CD14-positive monocyte (primary cell): ENCODE measurements at regions not wholly inside any gene's neighbourhood (a gene's known extent, or its start where the extent isn't known, plus 50 kb on each side); places are given as distances from the start of the nearest gene placed in this dataset.

Source experiments
- DNase-seq, 3 donors: peaks; one replicate each; pipeline ENCODE4 v3.0.0-alpha.2; 2011 to 2022
- H2AFZ ChIP-seq: 2 replicates; pipeline ENCODE4 v1.6.0; 2012; ENCODE audit warnings: mild to moderate bottlenecking, low read depth, low read length, inconsistent platforms; ENCODE audit not compliant: insufficient read depth, poor library complexity, severe bottlenecking
- H3K27ac ChIP-seq, 2 donors: 1 replicate in 1 of 2; 2 replicates in 1 of 2; pipeline ENCODE4 v1.5.1; 2012 to 2013; ENCODE audit warnings: low read length in 2 of 2, control low read depth in 1 of 2, inconsistent platforms in 1 of 2, low read depth in 1 of 2, mild to moderate bottlenecking in 1 of 2
- H3K27me3 ChIP-seq, 2 donors: one replicate each; pipeline versions ENCODE4 v1.6.0 to v1.6.1; 2011 to 2013; ENCODE audit warnings: low read length in 2 of 2; ENCODE audit not compliant: control insufficient read depth in 2 of 2, insufficient read depth in 2 of 2
- H3K36me3 ChIP-seq, 2 donors: replicated peaks in 1 of 2; 1 replicate in 1 of 2; 2 replicates in 1 of 2; pipeline versions ENCODE4 v1.5.1 to v1.6.1; 2012 to 2013; ENCODE audit warnings: low read length in 2 of 2, control low read depth in 1 of 2, inconsistent platforms in 1 of 2, mild to moderate bottlenecking in 1 of 2; ENCODE audit not compliant: insufficient read depth in 2 of 2, control insufficient read depth in 1 of 2
- H3K4me1 ChIP-seq, 2 donors: 1 replicate in 1 of 2; 2 replicates in 1 of 2; pipeline versions ENCODE4 v1.5.1 to v1.6.1; 2012 to 2013; ENCODE audit warnings: low read length in 2 of 2, control low read depth in 1 of 2, inconsistent platforms in 1 of 2, mild to moderate bottlenecking in 1 of 2, moderate library complexity in 1 of 2; ENCODE audit not compliant: insufficient read depth in 2 of 2, control insufficient read depth in 1 of 2
- H3K4me2 ChIP-seq: replicated peaks from 2 replicates; pipeline ENCODE3; 2012; ENCODE audit warnings: low read length, moderate library complexity, mild to moderate bottlenecking; ENCODE audit not compliant: poor library complexity, severe bottlenecking; ENCODE audit errors: extremely low read depth
- H3K4me3 ChIP-seq, 3 experiments: fragments of 200-600 bp in 1 of 3; sonication (generic) in 1 of 3; replicated peaks in 1 of 3; 1 replicate in 2 of 3; 2 replicates in 1 of 3; pipeline ENCODE4 v1.5.1; 2011 to 2013; ENCODE audit warnings: low read length in 3 of 3, mild to moderate bottlenecking in 3 of 3, control low read depth in 2 of 3, low read depth in 2 of 3, inconsistent platforms in 1 of 3, moderate library complexity in 1 of 3
- H3K79me2 ChIP-seq: 2 replicates; pipeline ENCODE4 v1.6.0; 2012; ENCODE audit warnings: mild to moderate bottlenecking, control low read depth, inconsistent platforms, low read length, moderate library complexity; ENCODE audit not compliant: insufficient read depth
- H3K9ac ChIP-seq: 2 replicates; pipeline ENCODE4 v1.6.0; 2017; ENCODE audit warnings: low read length, mild to moderate bottlenecking; ENCODE audit not compliant: insufficient read depth, poor library complexity, severe bottlenecking
- H3K9me3 ChIP-seq, 2 donors: replicated peaks in 1 of 2; 1 replicate in 1 of 2; 2 replicates in 1 of 2; pipeline versions ENCODE4 v1.5.1 to v1.6.1; 2012 to 2013; ENCODE audit warnings: low read length in 2 of 2, control low read depth in 1 of 2; ENCODE audit not compliant: control insufficient read depth in 1 of 2, insufficient read depth in 1 of 2
- H4K20me1 ChIP-seq: 2 replicates; pipeline ENCODE4 v1.6.0; 2012; ENCODE audit warnings: mild to moderate bottlenecking, low read length, control low read depth, moderate library complexity; ENCODE audit not compliant: insufficient read depth
- H3K27ac Mint-ChIP-seq, 7 donors: one replicate each; pipeline ENCODE4 v1.8.0; 2020; ENCODE audit warnings: mild to moderate bottlenecking in 7 of 7, mixed read lengths in 7 of 7, moderate library complexity in 6 of 7, inconsistent platforms in 2 of 7
- H3K27me3 Mint-ChIP-seq, 3 donors: one replicate each; pipeline ENCODE4 v1.8.0; 2021 to 2022; ENCODE audit warnings: low read depth in 3 of 3, mild to moderate bottlenecking in 3 of 3, mixed read lengths in 3 of 3, moderate library complexity in 3 of 3, inconsistent platforms in 1 of 3
- H3K36me3 Mint-ChIP-seq, 2 donors: one replicate each; pipeline ENCODE4 v1.8.0; 2020; ENCODE audit warnings: mixed read lengths in 2 of 2, inconsistent platforms in 1 of 2, mild to moderate bottlenecking in 1 of 2
- H3K4me1 Mint-ChIP-seq: one replicate; pipeline ENCODE4 v1.8.0; 2020; ENCODE audit warnings: mild to moderate bottlenecking, mixed read lengths
- H3K4me3 Mint-ChIP-seq, 2 donors: one replicate each; pipeline ENCODE4 v1.8.0; 2020; ENCODE audit warnings: mild to moderate bottlenecking in 2 of 2, mixed read lengths in 2 of 2, moderate library complexity in 1 of 2
- H3K9me3 Mint-ChIP-seq, 7 donors: one replicate each; pipeline ENCODE4 v1.8.0; 2020 to 2022; ENCODE audit warnings: mixed read lengths in 7 of 7, mild to moderate bottlenecking in 6 of 7, moderate library complexity in 6 of 7, inconsistent platforms in 2 of 7
- CTCF ChIP-seq: fragments of 200-600 bp; IDR thresholded peaks from one replicate; pipeline ENCODE4 v1.8.0; 2022; ENCODE audit warnings: antibody characterized with exemption, mild to moderate bottlenecking
- WGBS: methylation state at CpG from one replicate; pipeline ENCODE4 v1.1.5; 2013; ENCODE audit warnings: missing lambda C conversion rate; ENCODE audit not compliant: insufficient coverage; 5-methylcytosine and 5-hydroxymethylcytosine counted together
- intact Hi-C, 2 donors: fragments of 100-400 bp; cut with micrococcal nuclease; formaldehyde crosslinking; loops; one replicate each; pipeline versions ENCODE4 v1.15.0 to v1.15.1; 2023

- H3K9me3 Mint-ChIP-seq, result peaks cover 5 to 16% (median 6%) of the 10 kb centered on the region in 7 donors
- intact Hi-C loops, result no loop called here
Observed at GRCh38 chr3:111473550-111473949, 68.4 kb upstream of the CD96 start.

GRCh38 chr3:111476701-111477100 lies 65.3 kb upstream of the CD96 start:
- H3K9me3 ChIP-seq, result peaks cover 9 to 20% of the 10 kb centered on the region in 2 donors
- H3K4me1 ChIP-seq, result no peaks in the 10 kb centered on the region
- no peaks in the 10 kb centered on the region for H3K27me3 ChIP-seq
- Mint-ChIP-seq H3K9me3 (peaks cover 6 to 19% (median 12%) of the 10 kb centered on the region in 7 donors), H3K27ac (no peak overlapping the region), H3K4me3 (no peak overlapping the region), H3K36me3 (no peaks in the 10 kb centered on the region), H3K27me3 (peaks cover 0 to 1% (median 0%) of the 10 kb centered on the region in 3 donors), H3K4me1 (no peaks in the 10 kb centered on the region)
- H4K20me1 ChIP-seq, result no peaks in the 10 kb centered on the region
- H3K27ac ChIP-seq, result no peak overlapping the region
- H3K9ac ChIP-seq, result no peak overlapping the region
- H3K79me2 ChIP-seq, result no peaks in the 10 kb centered on the region
- intact Hi-C loops, result no loop called here
- WGBS, result 58% methylated on average over 2 of the region's 3 CpGs
- H3K36me3 ChIP-seq, result no peaks in the 10 kb centered on the region
- no peak overlapping the region for H3K4me3 ChIP-seq
- TF ChIP-seq CTCF, result no peak
- no peak overlapping the region for H3K4me2 ChIP-seq
- H2AFZ ChIP-seq, result no peak overlapping the region
- no peak for DNase-seq

More at GRCh38 chr3:111473550-111473949, 68.4 kb upstream of the CD96 start:
- DNase-seq, result no peak
- Histone ChIP-seq H3K36me3 (no peaks in the 10 kb centered on the region), H3K4me2 (no peak overlapping the region), H3K9ac (no peak overlapping the region), H3K4me3 (no peak overlapping the region), H3K27ac (no peak overlapping the region), H2AFZ (no peak overlapping the region), H3K9me3 (peaks cover 9 to 13% of the 10 kb centered on the region in 2 donors), H3K79me2 (no peaks in the 10 kb centered on the region), H4K20me1 (no peaks in the 10 kb centered on the region), H3K27me3 (no peaks in the 10 kb centered on the region), H3K4me1 (no peaks in the 10 kb centered on the region)
- H3K4me1 Mint-ChIP-seq, result no peaks in the 10 kb centered on the region
- WGBS, result no CpG with 5 or more reads among the region's 2 CpGs
- H3K4me3 Mint-ChIP-seq, result no peak overlapping the region
- H3K27ac Mint-ChIP-seq, result no peak overlapping the region
- no peaks in the 10 kb centered on the region for H3K36me3 Mint-ChIP-seq
- no peaks in the 10 kb centered on the region for H3K27me3 Mint-ChIP-seq
- TF ChIP-seq CTCF, result no peak
